MG63 (cell line): ENCODE measurements at regions not wholly inside any gene's neighbourhood (a gene's known extent, or its start where the extent isn't known, plus 50 kb on each side); places are given as distances from the start of the nearest gene placed in this dataset.

Source experiments
- DNase-seq: peaks from one replicate; pipeline ENCODE4 v3.0.0-alpha.2; 2020
- H3K27me3 ChIP-seq: fragments of 250-450 bp; sonication (Bioruptor Pico); 2 replicates; pipeline ENCODE4 v1.5.1; 2020; ENCODE audit warnings: mild to moderate bottlenecking, moderate library complexity
- H3K36me3 ChIP-seq: fragments of 250-450 bp; sonication (Bioruptor Pico); 2 replicates; pipeline ENCODE4 v1.5.1; 2020; ENCODE audit warnings: mild to moderate bottlenecking, moderate library complexity
- H3K4me3 ChIP-seq: fragments of 250-450 bp; sonication (Bioruptor Pico); 2 replicates; pipeline ENCODE4 v1.5.1; 2020; ENCODE audit warnings: mild to moderate bottlenecking, moderate library complexity
- H3K9me3 ChIP-seq: fragments of 250-450 bp; sonication (Bioruptor Pico); 2 replicates; pipeline ENCODE4 v1.5.1; 2020; ENCODE audit warnings: mild to moderate bottlenecking, moderate library complexity

GRCh38 chr11:19661827-19662226, 50.8 kb upstream of the NAV2 start:
- Histone ChIP-seq H3K27me3 (no peaks in the 10 kb centered on the region), H3K9me3 (no peaks in the 10 kb centered on the region), H3K36me3 (no peaks in the 10 kb centered on the region), H3K4me3 (no peak overlapping the region)
- DNase-seq, result no peak

GRCh38 chr11:19660076-19660475, 52.6 kb upstream of the NAV2 start:
- H3K4me3 ChIP-seq, result no peak overlapping the region
- H3K36me3 ChIP-seq, result no peaks in the 10 kb centered on the region
- no peaks in the 10 kb centered on the region for H3K9me3 ChIP-seq
- H3K27me3 ChIP-seq, result no peaks in the 10 kb centered on the region
- DNase-seq, result peak; percentile 52

- no peak for DNase-seq
- Histone ChIP-seq H3K36me3 (no peaks in the 10 kb centered on the region), H3K4me3 (no peak overlapping the region), H3K27me3 (no peaks in the 10 kb centered on the region), H3K9me3 (no peaks in the 10 kb centered on the region)
These were observed 53.1 kb upstream of the NAV2 start for GRCh38 chr11:19659529-19659928.

GRCh38 chr11:19658344-19658743, 54.3 kb upstream of the NAV2 start:
- H3K4me3 ChIP-seq, result no peak overlapping the region
- no peaks in the 10 kb centered on the region; the same call in 1 of the 2 replicates for H3K36me3 ChIP-seq
- no peak for DNase-seq
- no peaks in the 10 kb centered on the region for H3K9me3 ChIP-seq
- H3K27me3 ChIP-seq, result no peaks in the 10 kb centered on the region

GRCh38 chr11:19656140-19656541, 56.5 kb upstream of the NAV2 start:
- Histone ChIP-seq H3K36me3 (no peaks in the 10 kb centered on the region; the same call in 1 of the 2 replicates), H3K27me3 (no peaks in the 10 kb centered on the region), H3K9me3 (no peaks in the 10 kb centered on the region), H3K4me3 (no peak overlapping the region)
- DNase-seq, result no peak

- no peaks in the 10 kb centered on the region for H3K27me3 ChIP-seq
- H3K36me3 ChIP-seq, result no peaks in the 10 kb centered on the region; the same call in 1 of the 2 replicates
- H3K9me3 ChIP-seq, result no peaks in the 10 kb centered on the region
- DNase-seq, result no peak
- no peak overlapping the region for H3K4me3 ChIP-seq
These were observed 59.8 kb upstream of the NAV2 start for GRCh38 chr11:19652623-19653375.

- no peaks in the 10 kb centered on the region for H3K27me3 ChIP-seq
- DNase-seq, result no peak
- H3K9me3 ChIP-seq, result no peaks in the 10 kb centered on the region
- H3K4me3 ChIP-seq, result no peak overlapping the region
- no peaks in the 10 kb centered on the region; the same call in 1 of the 2 replicates for H3K36me3 ChIP-seq
These were observed 61.0 kb upstream of the NAV2 start for GRCh38 chr11:19651653-19652052.

GRCh38 chr11:19651028-19651427, 61.6 kb upstream of the NAV2 start:
- no peak for DNase-seq
- Histone ChIP-seq H3K27me3 (no peaks in the 10 kb centered on the region), H3K4me3 (no peak overlapping the region), H3K36me3 (no peaks in the 10 kb centered on the region; the same call in 1 of the 2 replicates), H3K9me3 (no peaks in the 10 kb centered on the region)

GRCh38 chr11:19650467-19650866, 62.2 kb upstream of the NAV2 start:
- no peaks in the 10 kb centered on the region for H3K9me3 ChIP-seq
- no peak overlapping the region for H3K4me3 ChIP-seq
- no peak for DNase-seq
- no peaks in the 10 kb centered on the region; the same call in 1 of the 2 replicates for H3K36me3 ChIP-seq
- H3K27me3 ChIP-seq, result no peaks in the 10 kb centered on the region

- DNase-seq, result no peak
- H3K27me3 ChIP-seq, result no peaks in the 10 kb centered on the region
- no peaks in the 10 kb centered on the region for H3K9me3 ChIP-seq
- no peaks in the 10 kb centered on the region; the same call in 1 of the 2 replicates for H3K36me3 ChIP-seq
- H3K4me3 ChIP-seq, result no peak overlapping the region
These were observed 62.9 kb upstream of the NAV2 start for GRCh38 chr11:19649751-19650150.

GRCh38 chr11:19648321-19648720, 64.3 kb upstream of the NAV2 start:
- Histone ChIP-seq H3K36me3 (no peaks in the 10 kb centered on the region), H3K27me3 (no peaks in the 10 kb centered on the region), H3K9me3 (no peaks in the 10 kb centered on the region), H3K4me3 (no peak overlapping the region)
- DNase-seq, result no peak

- H3K27me3 ChIP-seq, result no peaks in the 10 kb centered on the region
- no peak for DNase-seq
- no peaks in the 10 kb centered on the region for H3K36me3 ChIP-seq
- H3K9me3 ChIP-seq, result no peaks in the 10 kb centered on the region
- H3K4me3 ChIP-seq, result no peak overlapping the region
These were observed 64.8 kb upstream of the NAV2 start for GRCh38 chr11:19647816-19648215.

- Histone ChIP-seq H3K36me3 (no peaks in the 10 kb centered on the region), H3K27me3 (no peaks in the 10 kb centered on the region), H3K4me3 (no peak overlapping the region), H3K9me3 (no peaks in the 10 kb centered on the region)
- peak; percentile 57 for DNase-seq
These were observed 65.7 kb upstream of the NAV2 start for GRCh38 chr11:19646921-19647320.

GRCh38 chr11:19646308-19646707, 66.3 kb upstream of the NAV2 start:
- Histone ChIP-seq H3K4me3 (no peak overlapping the region), H3K36me3 (no peaks in the 10 kb centered on the region), H3K27me3 (no peaks in the 10 kb centered on the region), H3K9me3 (no peaks in the 10 kb centered on the region)
- no peak for DNase-seq

- Histone ChIP-seq H3K9me3 (no peaks in the 10 kb centered on the region), H3K27me3 (no peaks in the 10 kb centered on the region), H3K4me3 (no peak overlapping the region), H3K36me3 (no peaks in the 10 kb centered on the region)
- no peak for DNase-seq
These were observed 68.3 kb upstream of the NAV2 start for GRCh38 chr11:19644316-19644715.

GRCh38 chr11:19642185-19643158, 70.2 kb upstream of the NAV2 start:
- DNase-seq, result no peak
- H3K36me3 ChIP-seq, result no peaks in the 10 kb centered on the region

GRCh38 chr11:19639603-19640105, 73.0 kb upstream of the NAV2 start:
- no peaks in the 10 kb centered on the region for H3K27me3 ChIP-seq
- no peak overlapping the region for H3K4me3 ChIP-seq
- no peaks in the 10 kb centered on the region; the same call in 1 of the 2 replicates for H3K9me3 ChIP-seq
- DNase-seq, result no peak
- H3K36me3 ChIP-seq, result no peaks in the 10 kb centered on the region

More at GRCh38 chr11:19642185-19643158, 70.2 kb upstream of the NAV2 start:
- H3K27me3 ChIP-seq, result no peaks in the 10 kb centered on the region
- H3K4me3 ChIP-seq, result no peak overlapping the region
- no peaks in the 10 kb centered on the region for H3K9me3 ChIP-seq
